Right renal pelvis (tissue), 4 donors: ENCODE measurements at regions not wholly inside any gene's neighbourhood (a gene's known extent, or its start where the extent isn't known, plus 50 kb on each side); places are given as distances from the start of the nearest gene placed in this dataset.
A peak's percentile ranks its signal among the peaks of the same experiment; 100 is the strongest.
"Not testable (repeated sequence)": the region's sequence is repeated elsewhere in the genome, so short reads cannot be mapped to it uniquely, and the experiment has no call there.

Experiments
- DNase-seq, 4 donors: peaks; one replicate each; pipeline ENCODE4 v3.0.0-alpha.2; 2013; ENCODE audit warnings: low read depth in 4 of 4, low spot score in 3 of 4, missing footprints in 1 of 4

DNA sequence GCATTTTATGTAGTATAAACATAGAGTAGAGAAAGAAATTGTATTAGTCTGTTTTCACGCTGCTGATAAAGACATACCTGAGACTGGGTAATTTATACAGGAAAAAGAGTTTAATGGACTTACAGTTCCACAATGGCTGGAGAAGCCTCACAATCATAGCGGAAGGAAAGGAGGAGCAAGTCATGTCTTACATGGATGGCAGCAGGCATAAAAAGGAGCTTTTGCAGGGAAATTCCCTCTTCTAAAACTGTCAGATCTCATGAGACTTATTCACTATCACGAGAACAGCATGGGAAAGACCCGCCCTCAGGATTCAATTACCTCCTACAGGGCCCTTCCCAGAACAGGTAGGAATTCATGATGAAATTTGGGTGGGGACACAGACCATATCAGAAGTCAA, 98.1 kb downstream of the ARRDC3 start:
- not testable (repeated sequence) for DNase-seq

GRCh38 chr5:91283899-91284298, 99.2 kb downstream of the ARRDC3 start:
- no peak for DNase-seq

DNA sequence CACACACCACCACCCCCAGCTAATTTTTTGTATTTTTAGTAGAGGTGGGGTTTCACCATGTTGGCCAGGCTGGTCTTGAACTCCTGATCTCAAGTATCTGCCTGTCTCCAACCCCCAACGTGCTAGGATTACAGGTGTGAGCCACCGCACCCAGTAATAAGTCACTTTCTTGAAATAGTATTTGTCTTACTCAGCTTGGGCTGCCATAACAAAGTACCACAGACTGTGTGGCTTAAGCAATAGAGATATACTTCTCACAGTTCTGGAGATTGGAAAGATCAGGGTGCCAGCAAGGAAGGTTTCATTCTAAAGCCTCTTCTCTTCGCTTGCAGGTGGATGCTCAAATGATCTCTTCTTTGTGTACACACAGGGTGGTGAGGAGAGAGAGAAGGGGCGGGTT, 99.8 kb downstream of the ARRDC3 start:
- no peak for DNase-seq

- DNase-seq = no peak
Measured at GRCh38 chr5:91282210-91282609, 100.9 kb downstream of the ARRDC3 start.

DNA sequence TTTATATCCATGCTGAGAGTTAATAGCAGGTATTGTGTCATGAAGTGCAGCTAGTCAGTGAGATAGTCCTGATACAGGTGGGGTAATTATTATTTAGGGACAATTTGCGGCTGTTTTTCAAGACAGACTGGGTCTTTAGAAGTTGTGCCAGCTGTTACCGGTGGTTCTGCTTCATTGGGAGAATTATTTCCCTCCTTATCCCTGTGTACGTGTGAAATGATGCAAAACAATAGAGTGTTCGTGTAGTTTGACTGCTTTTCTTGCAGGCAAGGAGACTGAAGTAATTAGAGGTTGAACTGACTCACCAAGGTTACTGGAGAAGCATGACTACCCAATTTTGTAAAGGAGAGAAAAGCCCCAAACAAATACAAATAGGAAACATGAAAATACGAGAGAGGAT, 101.7 kb downstream of the ARRDC3 start:
- DNase-seq = no peak

DNA sequence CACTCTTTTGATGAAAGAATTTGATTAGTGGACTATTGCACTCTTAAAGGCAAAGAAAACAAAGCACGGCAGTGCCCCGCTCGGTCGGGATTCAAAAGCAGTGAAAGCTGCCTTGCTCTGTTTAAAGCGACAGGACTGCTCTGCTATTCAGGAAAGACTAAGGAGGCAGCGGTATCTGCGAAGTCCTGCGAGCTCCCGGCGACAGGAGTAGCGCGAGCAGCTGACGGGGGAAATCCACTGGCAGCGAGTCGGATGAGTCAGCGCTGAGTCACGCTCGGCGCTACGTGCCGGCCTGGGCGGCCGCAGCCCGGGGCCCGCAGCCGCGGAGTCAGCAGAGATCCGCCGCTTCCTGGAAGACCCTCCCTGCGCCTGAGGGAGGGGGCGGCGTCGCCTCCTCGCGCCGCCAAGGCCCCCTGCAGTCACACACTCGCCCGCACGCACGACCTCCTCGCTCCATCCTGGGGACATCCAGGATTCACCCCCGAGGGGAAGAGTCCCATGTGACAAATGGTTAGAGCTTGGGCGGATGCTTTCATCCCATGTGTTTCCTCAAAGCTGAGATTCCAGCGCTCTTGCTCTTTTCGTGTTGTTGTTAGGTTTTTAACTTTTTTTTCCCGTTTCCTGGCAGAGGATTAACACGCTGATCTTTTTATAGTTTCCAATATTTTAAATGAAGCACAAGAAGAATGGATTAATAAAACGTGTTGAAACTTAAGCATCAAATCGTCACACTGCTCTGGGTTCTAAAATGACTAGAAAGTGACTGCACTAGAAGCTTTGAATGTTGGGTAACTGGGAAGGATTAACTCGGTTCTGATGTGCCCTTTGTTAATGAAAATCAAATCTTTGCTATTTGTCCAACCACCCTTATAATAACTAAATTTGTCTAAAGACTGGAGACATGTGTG, 102.5 kb downstream of the ARRDC3 start:
- DNase-seq = peak; percentile 82 to 89 (median 87)

- DNase-seq = no peak
Measured at GRCh38 chr5:91277840-91278239, 105.3 kb downstream of the ARRDC3 start.

- DNase-seq = no peak
Measured at GRCh38 chr5:91277093-91277626, 106.0 kb downstream of the ARRDC3 start.

GRCh38 chr5:91272858-91273257, 110.3 kb downstream of the ARRDC3 start:
- no peak for DNase-seq

- no peak for DNase-seq
Measured at GRCh38 chr5:91271999-91272398, 111.1 kb downstream of the ARRDC3 start.

DNA sequence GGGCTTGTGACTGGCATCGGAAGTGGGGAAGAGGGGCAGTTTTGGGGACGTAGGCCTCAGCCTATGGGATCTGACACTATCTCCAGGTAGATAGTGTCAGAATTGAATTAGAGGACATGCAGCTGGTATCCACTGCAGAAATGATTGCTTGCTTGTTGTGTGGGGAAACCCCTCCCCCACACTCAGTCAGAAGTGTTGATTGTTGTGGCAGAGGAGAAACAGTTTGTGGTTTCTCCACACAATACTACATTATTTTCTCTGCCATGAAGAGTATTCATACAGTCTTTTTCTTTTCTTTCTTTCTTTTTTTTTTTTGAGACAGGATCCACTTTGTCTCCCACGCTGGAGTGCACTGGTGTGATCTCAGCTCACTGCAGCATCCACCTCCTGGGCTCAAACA, 113.9 kb downstream of the ARRDC3 start:
- no peak for DNase-seq

DNA sequence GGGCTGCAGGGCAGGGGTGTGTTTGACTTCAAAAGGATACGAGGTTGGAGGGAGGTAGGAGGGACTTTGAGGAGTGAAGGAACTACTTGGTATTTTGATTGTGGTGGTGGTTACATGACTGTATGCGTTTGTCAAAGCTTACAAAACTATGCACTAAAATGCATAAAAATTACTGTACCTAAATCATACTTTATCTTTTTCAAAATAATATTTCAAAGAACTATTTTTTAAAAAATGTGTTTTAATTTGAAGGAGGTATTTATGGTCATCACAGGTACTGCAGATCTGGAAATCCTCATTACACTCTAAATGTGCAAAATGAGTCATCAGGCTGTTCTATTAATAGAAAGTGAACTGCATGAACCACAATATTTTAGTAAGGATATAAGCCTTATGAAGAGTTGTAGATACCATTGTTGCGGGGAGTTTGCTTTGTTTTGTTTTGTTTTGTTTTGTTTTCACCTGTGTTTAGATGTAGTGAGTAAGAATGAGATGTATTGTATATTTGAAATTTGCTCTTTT, 116.9 kb downstream of the ARRDC3 start:
- DNase-seq = no peak

GRCh38 chr5:91264311-91265051, 118.6 kb downstream of the ARRDC3 start:
- DNase-seq = no peak

DNA sequence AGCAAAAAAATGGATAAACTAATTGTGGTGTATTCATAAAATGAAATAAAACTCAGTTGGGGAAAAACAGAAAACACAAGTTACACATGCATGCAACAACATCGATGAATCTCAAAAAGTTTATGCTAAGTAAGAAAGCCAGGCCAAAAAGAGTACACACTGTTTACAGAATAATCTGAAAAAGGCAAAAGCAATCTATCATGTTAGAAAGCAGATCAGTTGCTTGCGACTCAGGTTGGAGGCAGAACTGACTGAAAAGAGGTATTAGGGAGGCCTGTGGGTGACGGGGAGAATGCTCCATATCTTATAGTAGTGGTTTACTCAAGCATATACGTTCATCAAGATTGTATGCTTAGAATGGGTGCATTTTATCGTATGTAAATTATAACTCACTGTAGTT, 119.2 kb downstream of the ARRDC3 start:
- DNase-seq = no peak

- DNase-seq = no peak
Measured at GRCh38 chr5:91257301-91257700, 125.8 kb downstream of the ARRDC3 start.

DNA sequence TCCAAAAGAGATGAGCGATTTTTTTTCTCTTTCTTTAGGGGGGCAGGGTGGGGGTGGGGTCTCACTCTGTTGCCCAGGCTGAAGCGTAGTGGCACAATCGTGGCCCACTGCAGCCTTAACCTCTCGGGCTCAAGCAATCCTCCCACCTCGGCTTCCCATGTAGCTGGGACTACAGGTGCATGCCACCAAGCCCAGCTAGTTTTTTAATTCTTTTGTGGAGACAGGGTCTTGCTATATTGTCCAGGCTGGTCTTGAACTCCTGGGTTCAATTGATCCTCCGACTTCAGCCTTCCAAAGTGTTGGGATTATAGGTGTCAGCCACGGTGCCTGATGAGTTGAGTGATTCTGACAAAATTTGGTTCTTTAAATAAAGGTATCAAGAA, 127.0 kb downstream of the ARRDC3 start:
- no peak for DNase-seq

GRCh38 chr5:91255396-91256141, 127.5 kb downstream of the ARRDC3 start:
- no peak for DNase-seq

DNA sequence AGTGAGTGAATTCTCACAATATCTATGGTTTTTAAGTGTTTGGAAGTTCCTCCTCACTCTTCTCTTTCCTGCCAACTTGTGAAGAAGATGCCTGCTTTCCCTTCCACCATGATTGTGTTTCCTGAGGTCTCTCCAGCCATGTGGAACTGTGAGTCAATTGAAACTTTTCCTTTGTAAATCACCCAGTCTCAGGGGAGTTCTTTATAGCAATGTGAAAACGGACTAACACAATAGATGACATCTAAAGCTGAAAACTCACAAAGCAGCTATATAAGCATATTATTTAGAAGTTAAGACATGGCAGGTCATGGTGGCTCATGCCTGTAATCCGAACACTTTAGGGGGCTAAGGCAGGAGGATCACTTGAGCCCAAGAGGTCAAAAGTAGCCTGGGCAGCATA, 130.2 kb downstream of the ARRDC3 start:
- DNase-seq = no peak

DNA sequence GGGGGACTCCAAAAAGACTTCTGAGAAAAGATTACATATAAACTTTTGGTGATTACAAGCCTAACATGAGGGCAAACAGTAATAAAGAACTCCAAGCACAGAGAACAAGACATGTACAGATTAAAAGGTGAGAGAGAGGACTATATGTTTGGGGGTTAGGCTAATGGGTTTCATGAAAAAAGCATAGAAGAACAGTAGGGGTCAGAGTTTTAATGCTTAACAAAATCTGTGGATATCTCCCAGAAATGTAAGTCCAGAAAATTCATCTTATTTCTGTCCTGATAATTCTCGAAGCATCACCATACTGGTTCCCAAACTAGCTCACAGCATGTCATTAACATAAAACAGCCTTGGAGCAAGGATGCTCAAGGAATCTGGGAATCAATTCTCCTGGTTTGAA, 137.2 kb downstream of the ARRDC3 start:
- no peak for DNase-seq

DNA sequence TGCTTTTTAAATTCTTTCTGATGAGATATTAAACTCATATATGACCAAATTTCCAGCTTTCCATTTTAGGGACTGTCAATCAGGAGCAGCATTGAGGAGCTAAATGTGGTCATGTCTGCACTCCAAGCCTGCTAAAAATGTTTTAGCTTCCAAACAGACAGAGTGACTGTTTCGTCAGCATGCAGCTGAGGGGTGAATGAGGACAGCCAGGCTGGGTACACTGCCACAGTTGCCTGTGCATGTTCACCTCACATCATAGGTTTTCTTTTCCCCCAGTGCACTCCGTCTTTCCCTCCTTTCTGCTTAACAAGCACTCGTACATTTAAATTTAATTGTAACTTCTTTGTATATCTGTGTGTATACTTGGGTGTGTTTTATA, 138.1 kb downstream of the ARRDC3 start:
- DNase-seq = no peak
